HUES6 (cell line): ENCODE measurements at regions not wholly inside any gene's neighbourhood (a gene's known extent, or its start where the extent isn't known, plus 50 kb on each side); places are given as distances from the start of the nearest gene placed in this dataset.

Source experiments
- H3K27ac ChIP-seq: 2 replicates; pipeline ENCODE4 v1.7.0; 2013; ENCODE audit warnings: low read depth, mild to moderate bottlenecking, low read length, inconsistent platforms
- H3K27me3 ChIP-seq: 2 replicates; pipeline ENCODE4 v1.6.1; 2013; ENCODE audit warnings: low read length; ENCODE audit not compliant: control insufficient read depth, insufficient read depth
- H3K36me3 ChIP-seq: 2 replicates; pipeline ENCODE4 v1.6.1; 2013; ENCODE audit warnings: low read length; ENCODE audit not compliant: control insufficient read depth, insufficient read depth
- H3K4me1 ChIP-seq: 2 replicates; pipeline ENCODE4 v1.6.1; 2013; ENCODE audit warnings: low read length; ENCODE audit not compliant: control insufficient read depth, insufficient read depth
- H3K4me3 ChIP-seq: 2 replicates; pipeline ENCODE4 v1.5.1; 2013; ENCODE audit warnings: low read depth, low read length
- H3K9ac ChIP-seq: one replicate; pipeline ENCODE4 v1.6.1; 2013; ENCODE audit warnings: mild to moderate bottlenecking, low read length
- H3K9me3 ChIP-seq: 2 replicates; pipeline ENCODE4 v1.6.1; 2013; ENCODE audit warnings: low read depth, low read length; ENCODE audit not compliant: control insufficient read depth, insufficient read depth

DNA sequence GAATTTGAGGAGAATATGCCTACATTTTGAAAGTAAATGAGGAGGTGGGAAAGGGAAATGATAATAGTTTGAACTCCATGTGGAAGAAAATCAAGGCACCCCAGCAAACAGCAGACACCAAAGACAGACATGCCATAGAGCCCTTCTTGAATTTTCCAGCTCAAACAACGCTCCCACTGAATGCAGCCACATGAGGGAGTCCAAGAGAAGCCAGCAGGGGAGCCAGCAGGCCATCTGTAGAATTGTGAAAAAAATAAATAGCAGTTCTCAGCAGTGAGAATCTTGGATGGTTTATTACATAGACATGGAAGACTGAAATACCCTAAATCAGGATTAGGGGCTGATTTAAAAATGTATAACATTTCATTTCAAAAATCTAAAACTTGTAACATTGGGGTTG is 1567.3 kb upstream of the LRRTM3 start:
- Histone ChIP-seq H3K36me3 (no peaks in the 10 kb centered on the region), H3K4me3 (no peak overlapping the region), H3K4me1 (no peaks in the 10 kb centered on the region), H3K9ac (no peak overlapping the region), H3K27ac (no peak overlapping the region), H3K9me3 (no peaks in the 10 kb centered on the region), H3K27me3 (no peaks in the 10 kb centered on the region)

DNA sequence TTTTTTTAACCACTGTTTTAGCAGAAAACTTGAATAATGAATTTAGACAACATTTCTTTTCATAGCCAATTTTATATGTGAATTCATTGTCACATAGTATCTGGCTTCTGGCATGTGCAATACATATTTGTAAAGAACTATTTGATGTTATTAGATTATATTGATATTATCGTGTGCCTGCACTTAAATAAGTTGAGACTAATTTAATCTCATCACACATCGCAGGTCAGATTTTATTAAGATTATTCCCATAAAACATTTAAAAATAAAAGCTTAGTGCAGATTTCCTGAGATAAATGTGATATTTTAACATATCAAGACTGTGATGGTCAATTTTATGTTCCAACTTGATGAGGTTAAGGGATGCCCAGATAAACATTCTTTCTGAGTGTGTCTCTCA is 1565.3 kb upstream of the LRRTM3 start:
- Histone ChIP-seq H3K36me3 (no peaks in the 10 kb centered on the region), H3K27me3 (no peaks in the 10 kb centered on the region), H3K9ac (no peak overlapping the region), H3K4me3 (no peak overlapping the region), H3K9me3 (no peaks in the 10 kb centered on the region), H3K27ac (no peak overlapping the region), H3K4me1 (no peaks in the 10 kb centered on the region)

DNA sequence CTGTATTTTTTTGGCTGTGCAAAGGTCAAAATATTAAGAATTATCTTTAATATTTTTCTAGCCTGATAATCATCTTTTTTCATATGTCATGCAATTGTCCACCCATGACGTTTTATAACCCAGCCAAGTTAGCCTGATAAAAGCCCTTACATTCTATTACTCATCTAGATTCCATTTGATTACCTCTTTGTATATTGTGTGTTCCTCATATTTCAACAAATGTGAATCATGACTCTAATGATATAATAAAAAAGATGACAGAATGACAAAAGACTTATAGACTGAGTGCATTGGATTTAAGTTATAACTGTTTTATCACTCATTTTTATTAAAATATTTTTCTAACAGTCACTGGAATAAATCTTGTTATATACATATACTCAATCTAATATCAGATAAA is 1560.0 kb upstream of the LRRTM3 start:
- Histone ChIP-seq H3K27ac (no peak overlapping the region), H3K36me3 (no peaks in the 10 kb centered on the region), H3K27me3 (no peaks in the 10 kb centered on the region), H3K4me1 (no peaks in the 10 kb centered on the region), H3K9me3 (no peaks in the 10 kb centered on the region), H3K9ac (no peak overlapping the region), H3K4me3 (no peak overlapping the region)

DNA sequence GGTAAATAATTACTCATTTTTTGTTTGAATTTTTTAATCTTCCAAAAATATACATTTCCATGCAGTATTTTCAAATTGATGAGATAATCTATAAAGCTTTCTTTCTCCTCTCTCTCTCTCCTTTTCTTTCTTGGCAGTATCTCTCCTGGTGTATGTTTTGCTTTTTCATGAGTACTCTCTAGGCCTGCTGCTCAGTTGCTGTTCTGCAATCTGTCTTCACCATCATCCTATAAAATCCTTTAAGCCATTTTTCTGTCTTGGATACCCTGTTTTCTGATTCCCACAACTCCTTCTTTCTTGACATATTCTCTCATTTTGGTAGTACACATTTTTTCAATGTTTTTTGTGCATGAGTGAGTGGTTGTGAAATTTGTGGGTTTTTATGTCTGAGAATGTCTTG is 1558.1 kb upstream of the LRRTM3 start:
- Histone ChIP-seq H3K4me1 (no peaks in the 10 kb centered on the region), H3K27me3 (no peaks in the 10 kb centered on the region), H3K9me3 (no peaks in the 10 kb centered on the region), H3K36me3 (no peaks in the 10 kb centered on the region), H3K27ac (no peak overlapping the region), H3K9ac (no peak overlapping the region), H3K4me3 (no peak overlapping the region)

DNA sequence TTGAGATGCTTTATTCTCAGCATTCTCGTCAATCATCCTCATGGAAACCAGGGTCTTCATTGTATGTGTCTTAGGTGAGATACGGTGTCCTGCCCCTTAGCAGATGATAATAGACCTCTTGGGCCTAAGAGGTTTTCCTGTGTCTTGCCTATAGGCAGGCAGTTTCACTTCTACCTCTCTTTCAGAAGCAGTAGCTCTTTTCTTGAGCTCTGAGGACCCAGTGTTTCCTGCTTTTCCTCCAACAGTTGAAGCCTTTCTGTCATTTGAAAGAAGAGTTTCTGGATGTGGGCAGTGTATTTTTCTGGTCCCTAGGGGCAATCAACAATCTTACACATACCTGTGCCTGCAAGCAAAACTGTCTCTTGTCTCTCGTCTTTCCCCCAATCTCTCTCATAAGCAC is 1550.3 kb upstream of the LRRTM3 start:
- Histone ChIP-seq H3K36me3 (no peaks in the 10 kb centered on the region), H3K27me3 (no peaks in the 10 kb centered on the region), H3K27ac (no peak overlapping the region), H3K9me3 (no peaks in the 10 kb centered on the region), H3K9ac (no peak overlapping the region), H3K4me1 (peaks cover 8% of the 10 kb centered on the region; the same call in 1 of the 2 replicates), H3K4me3 (no peak overlapping the region)

DNA sequence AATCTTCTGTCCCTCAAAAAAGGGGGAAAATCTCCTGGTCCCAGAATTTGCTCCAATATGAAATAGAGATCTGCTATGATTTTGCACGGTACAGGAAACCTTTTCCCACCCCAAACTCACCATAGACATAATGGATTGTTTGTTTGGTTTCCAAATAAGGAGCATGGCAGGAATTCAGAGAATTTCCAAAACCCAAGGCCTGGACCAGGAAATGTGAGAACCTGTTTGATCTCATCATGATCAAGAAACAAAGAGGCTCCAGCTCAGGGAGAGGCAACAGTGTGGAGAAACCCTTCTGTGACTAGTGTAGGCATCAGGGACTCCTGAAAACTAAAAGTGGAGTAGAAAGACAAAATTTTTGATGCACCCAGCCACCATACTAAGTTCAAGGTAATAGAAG is 1548.1 kb upstream of the LRRTM3 start:
- no peak overlapping the region for H3K4me3 ChIP-seq
- peaks cover 8% of the 10 kb centered on the region; the same call in 1 of the 2 replicates for H3K4me1 ChIP-seq
- H3K9ac ChIP-seq: no peak overlapping the region
- peak overlapping the region; percentile 62; the same call in 1 of the 2 replicates for H3K27ac ChIP-seq
- H3K9me3 ChIP-seq: no peaks in the 10 kb centered on the region
- H3K36me3 ChIP-seq: no peaks in the 10 kb centered on the region
- H3K27me3 ChIP-seq: no peaks in the 10 kb centered on the region

DNA sequence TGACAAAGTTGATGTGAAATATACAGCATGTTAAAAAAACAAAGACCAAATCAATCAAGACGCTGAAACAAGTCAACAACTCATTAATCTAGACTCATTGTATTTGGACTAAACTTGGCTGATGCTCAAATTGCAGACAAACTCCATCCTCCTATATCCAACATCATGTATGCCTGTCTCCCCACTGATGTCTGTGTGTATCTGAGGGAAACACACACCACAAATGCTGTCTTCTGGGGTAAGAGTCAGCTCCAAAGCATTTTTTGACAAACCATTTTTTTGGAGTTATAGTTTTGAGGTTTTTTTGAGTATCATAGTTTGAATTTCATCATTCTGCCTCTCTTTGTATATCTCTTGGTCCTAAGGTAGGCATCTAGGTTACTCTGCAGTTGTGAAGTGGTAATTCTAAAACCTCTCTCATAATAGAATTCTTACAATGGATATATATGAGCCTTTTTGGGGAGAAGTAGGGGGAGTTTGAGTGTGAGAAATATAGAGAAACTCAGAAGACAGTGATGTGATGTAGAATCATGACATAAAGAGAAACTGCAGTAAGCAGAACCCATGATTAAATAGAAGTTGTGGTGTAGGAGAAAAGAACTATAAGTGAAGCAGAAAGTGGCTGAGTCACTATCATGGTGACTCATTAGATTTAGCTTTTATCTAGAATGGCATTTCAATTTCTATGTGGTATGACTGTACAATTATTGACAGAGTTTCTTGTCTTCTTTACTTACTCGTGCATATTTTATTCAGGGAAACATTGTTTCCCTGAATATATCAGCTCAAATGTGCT is 1531.1 kb upstream of the LRRTM3 start:
- no peak overlapping the region for H3K27ac ChIP-seq
- no peaks in the 10 kb centered on the region for H3K36me3 ChIP-seq
- no peaks in the 10 kb centered on the region for H3K27me3 ChIP-seq
- no peak overlapping the region for H3K4me3 ChIP-seq
- no peaks in the 10 kb centered on the region for H3K9me3 ChIP-seq
- H3K4me1 ChIP-seq: no peaks in the 10 kb centered on the region
- H3K9ac ChIP-seq: no peak overlapping the region

DNA sequence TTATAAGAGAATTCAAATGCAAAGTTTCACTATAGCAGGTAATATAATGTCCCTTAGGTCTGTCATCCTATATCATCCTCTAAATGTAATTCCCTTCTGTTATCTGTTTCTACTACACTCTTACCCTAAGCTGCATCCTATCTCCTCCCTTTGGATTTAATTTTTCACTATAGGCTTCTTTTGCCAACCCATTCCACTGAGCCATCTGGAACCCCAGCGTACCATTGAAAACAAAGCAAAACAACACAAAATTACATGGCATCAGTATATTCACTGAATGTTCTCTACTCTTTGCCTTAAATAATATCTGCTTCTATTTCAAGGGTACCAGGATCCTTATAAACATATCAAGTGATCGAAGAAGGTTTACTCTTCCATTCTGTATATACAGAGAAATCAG is 1530.2 kb upstream of the LRRTM3 start:
- Histone ChIP-seq H3K4me1 (no peaks in the 10 kb centered on the region), H3K27me3 (no peaks in the 10 kb centered on the region), H3K4me3 (no peak overlapping the region), H3K27ac (no peak overlapping the region), H3K9ac (no peak overlapping the region), H3K9me3 (no peaks in the 10 kb centered on the region), H3K36me3 (no peaks in the 10 kb centered on the region)

DNA sequence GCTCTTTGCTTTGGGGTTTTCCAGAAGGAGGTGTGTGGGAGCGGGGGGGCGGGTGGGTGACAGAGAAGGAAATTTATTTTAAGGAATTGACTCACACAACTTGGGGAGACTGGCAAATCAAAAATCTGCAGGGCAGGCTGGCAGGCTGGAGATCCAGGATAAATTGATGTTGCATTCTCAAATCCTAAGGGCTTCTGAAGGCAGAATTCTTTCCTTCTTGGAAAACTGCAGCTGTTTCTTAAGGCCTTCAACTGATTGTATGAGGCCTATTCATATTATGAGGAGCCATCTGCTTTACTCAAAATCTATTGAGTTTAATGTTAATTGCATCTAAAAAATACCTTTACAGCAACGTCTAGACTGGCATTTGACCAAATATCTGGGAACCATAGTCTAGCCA is 1528.8 kb upstream of the LRRTM3 start:
- Histone ChIP-seq H3K9me3 (no peaks in the 10 kb centered on the region), H3K4me1 (no peaks in the 10 kb centered on the region), H3K27ac (no peak overlapping the region), H3K27me3 (no peaks in the 10 kb centered on the region), H3K9ac (no peak overlapping the region), H3K36me3 (no peaks in the 10 kb centered on the region), H3K4me3 (no peak overlapping the region)

DNA sequence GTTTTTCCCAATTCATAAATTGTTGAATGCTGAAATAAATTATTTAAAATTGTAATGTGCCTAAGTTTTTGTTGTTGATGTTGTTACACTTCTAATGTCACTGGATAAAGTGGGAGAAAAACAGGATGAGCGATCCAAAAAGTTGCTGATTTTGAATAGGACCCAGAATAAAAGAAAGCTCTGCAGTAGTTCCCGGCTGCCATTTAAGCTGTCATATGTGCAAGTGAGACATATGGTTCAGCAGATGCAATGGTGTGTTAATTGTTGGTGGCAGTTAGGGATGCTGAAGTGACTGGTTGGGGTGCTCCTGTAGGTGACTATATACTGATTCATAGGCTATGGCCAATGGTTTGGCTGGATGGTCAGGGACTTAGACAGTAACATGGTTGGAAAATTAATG is 1517.4 kb upstream of the LRRTM3 start:
- peaks cover 9% of the 10 kb centered on the region; the same call in 1 of the 2 replicates for H3K9me3 ChIP-seq
- no peaks in the 10 kb centered on the region for H3K27me3 ChIP-seq
- no peak overlapping the region for H3K9ac ChIP-seq
- H3K4me3 ChIP-seq: no peak overlapping the region
- H3K4me1 ChIP-seq: peaks cover 3% of the 10 kb centered on the region; the same call in 1 of the 2 replicates
- H3K27ac ChIP-seq: no peak overlapping the region
- H3K36me3 ChIP-seq: no peaks in the 10 kb centered on the region

DNA sequence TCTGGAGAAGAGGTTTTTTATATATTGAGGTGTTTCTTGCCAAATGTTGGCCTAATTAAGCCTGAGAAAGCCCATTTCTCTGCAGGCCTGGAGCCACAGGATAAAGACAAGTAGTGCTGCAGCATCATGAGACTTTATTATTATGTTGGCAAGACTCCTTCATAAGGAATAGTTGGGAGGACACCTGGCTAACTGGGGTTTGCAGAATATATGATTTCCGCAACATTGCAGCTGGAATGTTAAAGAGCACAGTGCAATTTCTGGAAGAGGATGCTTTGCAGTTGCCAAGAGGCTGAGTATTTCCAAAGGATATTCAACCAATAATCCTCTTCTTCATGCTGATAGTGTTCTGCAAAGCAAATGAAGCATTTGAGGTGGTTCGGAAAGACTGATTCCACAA is 1512.8 kb upstream of the LRRTM3 start:
- no peak overlapping the region for H3K4me3 ChIP-seq
- no peaks in the 10 kb centered on the region for H3K4me1 ChIP-seq
- no peaks in the 10 kb centered on the region for H3K27me3 ChIP-seq
- peaks cover 26% of the 10 kb centered on the region for H3K9me3 ChIP-seq
- H3K36me3 ChIP-seq: no peaks in the 10 kb centered on the region
- H3K9ac ChIP-seq: no peak overlapping the region
- H3K27ac ChIP-seq: no peak overlapping the region
